ENCODE measurements at regions not wholly inside any gene's neighbourhood (a gene's known extent, or its start where the extent isn't known, plus 50 kb on each side); places are given as distances from the start of the nearest gene placed in this dataset.
"Not testable (repeated sequence)": the region's sequence is repeated elsewhere in the genome, so short reads cannot be mapped to it uniquely, and the experiment has no call there.

DNA sequence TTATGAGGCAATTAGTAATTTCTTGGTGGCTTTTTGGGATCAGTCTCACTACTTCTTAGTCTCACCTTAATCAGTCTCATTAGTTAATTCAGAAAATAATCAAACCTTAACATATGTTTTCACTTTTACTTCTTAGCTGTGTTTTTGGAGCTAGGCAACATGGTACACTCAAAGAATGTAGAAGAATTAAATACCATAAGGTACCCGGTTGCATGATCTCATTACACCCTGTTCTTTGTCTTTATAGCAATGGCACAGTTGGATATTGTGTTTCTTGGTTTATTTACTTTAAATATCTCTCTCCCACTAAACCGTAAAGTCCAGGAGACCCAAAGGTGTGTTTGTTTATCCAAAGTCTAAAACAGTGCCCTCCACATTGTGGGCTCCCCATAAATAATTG lies 132.3 kb downstream of the TNFSF18 start:
- DNase-seq (ENCODE audit: low spot score): no peak

DNA sequence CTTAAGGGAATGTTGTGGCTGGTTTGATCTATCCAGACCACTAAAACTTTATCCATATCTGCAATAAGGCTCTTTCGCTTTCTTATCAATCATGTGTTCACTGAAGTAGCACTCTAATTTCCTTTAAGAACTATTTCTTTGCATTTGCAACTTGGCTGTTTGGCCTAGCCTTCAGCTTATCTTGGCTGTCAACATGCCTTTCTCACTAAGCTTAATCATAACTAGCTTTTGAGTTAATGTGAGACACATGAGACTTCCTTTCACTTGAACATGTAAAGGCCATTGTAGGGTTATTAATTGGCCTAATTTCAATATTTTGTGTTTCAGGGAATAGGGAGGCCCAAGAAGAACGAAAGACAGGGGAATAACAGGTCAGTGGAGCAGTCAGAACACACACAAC lies 124.7 kb downstream of the TNFSF18 start:
- DNase-seq (ENCODE audit: low spot score): no peak

DNA sequence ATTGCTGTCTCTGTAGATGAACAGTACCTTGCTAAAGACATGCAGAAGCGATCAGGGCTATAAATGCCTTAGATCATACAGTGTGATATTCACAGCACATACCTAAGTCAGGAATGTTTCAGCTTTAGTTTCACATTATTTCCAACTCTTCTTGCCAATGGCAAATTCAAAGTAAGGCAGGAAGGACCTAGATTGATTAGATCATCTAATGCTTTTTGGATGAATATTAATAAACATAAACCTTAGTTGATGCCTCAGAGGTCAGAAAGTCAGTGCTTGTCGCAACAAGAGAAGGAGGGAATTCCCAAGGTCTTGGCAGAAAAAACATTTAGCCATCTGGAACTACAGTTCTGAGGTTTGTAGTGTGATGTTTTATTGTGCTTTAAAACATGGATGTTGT lies 122.3 kb downstream of the TNFSF18 start:
- no peak for DNase-seq (ENCODE audit: low spot score)

DNA sequence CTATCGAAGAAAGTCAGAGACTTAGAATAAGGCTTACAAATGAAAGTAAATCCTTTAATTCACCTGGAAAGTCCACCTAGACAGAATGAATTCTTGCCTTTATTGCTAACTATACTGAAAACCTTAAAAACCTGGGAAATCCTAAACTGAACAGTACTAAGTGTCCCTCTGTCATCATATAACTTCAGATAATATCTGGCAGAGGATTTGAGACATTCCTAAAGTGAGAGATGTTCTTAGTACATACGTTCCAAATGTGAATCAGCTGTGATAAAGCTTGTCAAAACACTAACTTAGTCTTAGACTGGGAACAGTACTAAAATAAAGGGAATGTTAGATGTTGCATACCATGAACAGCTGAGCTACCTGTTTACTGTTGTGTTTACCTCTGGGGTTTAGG lies 121.7 kb downstream of the TNFSF18 start:
- DNase-seq (ENCODE audit: low spot score): no peak

DNA sequence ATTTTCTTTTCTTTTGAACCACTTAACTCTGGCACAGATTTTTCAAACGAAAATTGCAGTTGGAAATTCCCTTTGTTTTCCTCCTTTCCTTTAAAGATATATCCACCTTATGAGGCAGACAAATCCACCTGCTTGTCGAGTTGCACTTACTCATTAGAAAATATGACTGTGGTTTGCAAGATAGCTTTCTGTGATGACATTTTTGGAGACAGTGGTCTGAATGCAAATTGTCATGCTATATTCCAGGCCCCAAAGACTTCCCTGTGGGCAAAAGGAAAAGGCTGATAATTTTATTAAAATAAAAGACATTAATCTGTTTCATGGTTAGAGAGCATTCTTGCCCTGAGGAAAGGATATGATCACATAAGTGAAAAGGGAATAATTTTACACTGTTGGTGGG lies 120.6 kb downstream of the TNFSF18 start:
- DNase-seq (ENCODE audit: low spot score): no peak

DNA sequence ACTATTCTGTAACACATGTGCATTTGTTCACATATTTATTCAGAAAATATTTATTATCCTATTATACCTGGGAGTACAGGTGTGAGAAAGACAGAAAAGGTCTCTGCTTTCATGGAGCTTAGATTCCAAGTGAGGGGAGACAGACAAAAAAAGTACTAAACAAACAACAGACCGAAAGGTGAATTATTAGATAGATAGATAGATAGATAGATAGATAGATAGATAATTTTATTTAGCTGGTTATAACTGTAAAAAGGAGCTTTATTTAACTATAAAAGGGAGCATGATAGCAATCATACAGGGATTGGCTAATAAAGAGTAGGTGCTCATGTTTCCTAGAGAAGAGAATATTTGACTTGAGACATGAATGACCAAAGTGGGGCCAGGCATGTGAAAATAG lies 119.4 kb downstream of the TNFSF18 start:
- no peak for DNase-seq (ENCODE audit: low spot score)

DNA sequence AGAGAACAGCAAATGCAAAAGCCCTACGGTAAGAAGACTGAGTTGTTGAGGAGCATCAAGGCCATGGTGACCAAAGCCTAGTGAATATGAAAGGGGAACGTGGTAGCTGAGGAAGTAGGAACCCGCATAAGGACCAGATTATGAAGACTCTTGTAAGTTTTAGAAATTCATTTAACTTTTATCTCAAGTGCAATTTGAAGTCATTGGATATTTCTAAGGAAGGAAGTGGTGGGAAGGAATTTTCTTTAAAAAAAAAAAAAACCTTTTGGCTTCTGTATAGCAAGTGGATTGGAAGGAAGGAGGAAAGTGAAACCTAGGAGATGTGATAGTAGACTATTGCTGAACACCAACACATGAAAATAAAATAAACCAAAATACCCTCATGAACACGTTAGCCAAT lies 119.0 kb downstream of the TNFSF18 start:
- no peak for DNase-seq (ENCODE audit: low spot score)

DNA sequence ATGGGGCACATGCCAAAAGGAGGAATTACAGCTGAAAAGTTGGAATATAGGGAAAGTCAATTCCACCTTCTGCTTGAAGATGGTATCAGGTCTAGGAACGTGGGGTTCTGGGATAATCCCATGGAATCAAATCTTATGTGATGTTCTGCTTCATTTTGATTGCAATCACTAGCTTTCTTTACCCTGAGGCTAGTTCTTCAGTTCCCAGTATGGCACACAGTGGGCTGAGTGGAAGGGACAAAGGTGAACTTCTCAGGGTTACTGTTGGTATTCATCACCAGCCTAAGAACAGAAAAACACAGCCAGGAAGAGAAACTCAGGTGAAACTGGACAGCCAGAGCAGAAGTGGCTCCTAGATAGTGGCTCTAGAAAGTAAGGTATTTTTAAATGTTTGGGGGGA lies 117.8 kb downstream of the TNFSF18 start:
- no peak for DNase-seq (ENCODE audit: low spot score)

DNA sequence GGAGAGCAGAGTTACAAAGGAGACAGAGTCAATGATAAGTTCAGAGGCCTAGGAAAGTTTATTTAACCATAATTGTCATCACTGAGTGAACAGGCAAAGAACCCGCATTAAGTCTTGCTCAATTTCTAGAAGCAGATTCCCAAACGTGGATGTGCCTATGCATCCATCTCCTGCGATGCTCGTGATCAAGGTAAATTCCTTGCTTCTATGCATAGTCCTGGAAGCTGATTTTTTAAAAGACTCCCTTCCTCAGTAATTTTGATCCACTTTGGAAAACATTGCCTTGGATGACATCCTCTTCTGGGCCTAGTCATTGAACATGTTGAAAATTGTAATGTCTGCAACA lies 116.4 kb downstream of the TNFSF18 start:
- DNase-seq (ENCODE audit: low spot score): no peak

DNA sequence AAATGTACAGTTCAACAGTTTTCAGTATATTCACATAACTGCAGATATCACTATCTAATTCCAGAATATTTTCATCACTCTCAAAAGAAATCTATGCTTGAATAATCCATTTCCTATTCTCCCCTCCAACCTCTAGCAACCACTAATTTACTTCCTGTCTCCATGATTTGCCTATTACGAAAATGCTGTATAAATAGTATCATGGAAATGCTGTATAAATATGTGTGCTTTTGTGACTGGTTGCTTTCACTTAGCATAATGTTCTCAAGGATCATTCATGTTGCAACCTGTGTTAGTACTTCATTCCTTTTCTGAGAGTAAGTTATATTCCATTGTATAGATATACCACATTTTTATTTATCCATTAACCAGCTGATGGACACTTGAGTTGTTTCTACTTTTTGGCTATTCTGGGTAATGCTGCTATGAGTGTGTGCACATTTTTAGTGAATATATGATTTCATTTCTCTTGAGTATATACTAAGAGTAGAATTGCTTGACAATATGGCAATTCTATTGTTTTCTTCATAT lies 115.6 kb downstream of the TNFSF18 start:
- no peak for DNase-seq (ENCODE audit: low spot score)

DNA sequence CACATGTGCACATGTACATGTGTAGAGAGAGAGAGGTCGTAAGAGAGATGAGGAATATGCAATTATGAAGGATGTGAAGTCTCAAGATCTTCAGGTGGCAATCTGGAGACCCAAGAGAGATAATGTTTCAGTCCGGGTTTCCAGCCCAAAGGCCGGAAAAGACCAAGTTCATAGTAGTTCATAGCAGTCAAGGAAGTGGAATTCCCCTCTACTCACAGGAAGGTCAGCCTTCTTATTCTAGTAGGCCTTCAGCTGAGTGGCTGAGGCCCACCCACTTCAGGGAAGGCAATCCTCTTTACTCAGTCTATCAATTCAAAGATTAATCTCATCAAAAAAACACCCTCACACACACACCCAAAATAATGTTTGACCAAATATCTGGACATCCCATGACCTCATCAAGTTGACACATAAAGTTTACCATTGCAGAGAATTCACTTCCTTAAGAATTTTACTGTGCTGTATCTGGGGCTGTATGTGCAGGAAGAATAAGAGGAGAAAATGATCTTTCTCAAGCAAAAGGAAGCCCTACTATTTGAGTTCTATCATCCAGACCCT lies 114.6 kb downstream of the TNFSF18 start:
- DNase-seq (ENCODE audit: low spot score): no peak

DNA sequence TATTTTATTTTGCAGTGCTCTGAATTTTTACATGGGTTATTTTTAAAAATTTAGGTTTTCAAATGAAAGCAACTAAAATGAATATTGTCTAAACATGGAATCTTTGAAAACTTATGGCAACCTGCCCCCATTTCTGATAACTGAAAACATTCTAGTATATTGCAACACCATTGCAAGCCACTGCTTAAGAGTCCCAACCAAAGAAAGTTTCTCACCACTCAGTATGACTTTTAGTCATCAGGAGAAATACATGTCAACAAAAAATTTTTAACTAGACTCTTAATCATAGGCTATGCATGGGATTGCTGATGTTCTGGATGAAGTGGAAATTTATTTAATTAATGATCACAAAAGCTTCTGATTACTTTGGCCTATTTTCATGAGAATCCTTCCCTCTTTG lies 112.1 kb downstream of the TNFSF18 start:
- no peak for DNase-seq (ENCODE audit: low spot score)

DNA sequence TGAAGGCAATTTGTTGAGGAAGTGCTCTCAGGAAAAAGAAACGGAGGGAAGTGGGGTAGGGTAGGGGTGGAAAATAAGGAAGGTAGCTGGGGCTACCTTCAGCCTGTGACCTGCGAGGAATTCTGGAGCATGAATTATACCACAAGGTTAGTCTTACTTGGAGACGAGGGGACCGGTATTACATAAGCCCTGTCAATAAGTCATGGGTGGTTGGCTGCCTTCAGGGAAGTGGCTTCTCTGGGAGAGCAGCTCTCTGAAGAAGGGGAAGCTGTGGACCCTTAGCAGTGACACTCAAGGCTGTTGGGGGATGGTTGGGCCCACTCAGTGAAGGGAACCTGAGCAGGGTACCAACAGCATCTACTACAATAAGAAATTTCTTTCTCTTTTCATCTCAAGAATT lies 111.3 kb downstream of the TNFSF18 start:
- no peak for DNase-seq (ENCODE audit: low spot score)

DNA sequence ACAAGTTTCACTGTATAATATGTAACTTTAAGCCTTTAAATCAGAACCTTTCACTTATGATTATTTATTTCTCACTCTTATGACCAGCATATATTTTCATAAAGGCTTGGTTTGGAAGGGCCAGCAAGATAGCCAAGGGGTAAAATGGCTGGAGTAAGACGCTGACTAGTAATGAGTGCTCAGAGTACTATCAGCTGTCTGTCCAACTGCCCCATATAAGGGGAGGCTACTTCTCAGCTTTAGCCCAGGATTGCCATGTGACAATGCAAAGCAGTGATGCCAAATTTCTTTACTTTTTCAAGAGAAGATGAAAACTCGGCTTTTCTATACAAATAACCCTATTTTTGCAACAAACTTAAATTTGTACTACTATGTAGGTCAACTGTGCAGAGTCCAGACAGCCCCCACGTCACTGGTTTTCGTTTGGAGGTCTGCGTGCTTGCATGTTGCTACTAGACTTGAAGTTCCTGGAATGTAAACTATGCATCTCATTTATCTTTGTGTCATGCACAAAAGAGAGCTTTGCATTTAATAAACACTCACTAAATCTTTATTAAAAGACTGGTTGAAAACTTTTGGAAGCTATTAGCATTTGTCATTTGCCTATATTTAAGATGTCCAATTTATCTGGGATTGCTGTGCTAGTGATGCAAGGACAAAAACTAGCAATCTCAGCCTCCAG lies 110.4 kb downstream of the TNFSF18 start:
- DNase-seq (ENCODE audit: low spot score): no peak

DNA sequence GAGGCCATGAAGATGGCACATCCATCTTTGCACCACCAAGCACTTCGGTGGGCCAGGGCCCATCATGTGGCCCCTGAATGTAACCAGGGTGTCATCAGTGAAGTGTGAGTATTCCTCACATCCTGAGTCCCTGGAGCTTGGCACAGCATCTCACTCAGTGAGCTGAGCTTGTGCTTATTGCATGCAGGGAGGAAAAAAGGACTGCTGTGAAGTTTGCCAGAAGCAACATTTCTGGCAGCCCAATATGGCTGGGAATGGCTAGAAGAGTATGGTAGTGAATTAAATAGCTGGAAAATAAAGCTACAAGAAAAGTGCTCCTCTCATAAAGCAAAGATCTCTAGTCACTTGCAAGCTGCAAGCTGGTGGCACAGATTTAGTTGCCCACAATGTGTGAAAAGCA lies 109.3 kb downstream of the TNFSF18 start:
- DNase-seq (ENCODE audit: low spot score): no peak

DNA sequence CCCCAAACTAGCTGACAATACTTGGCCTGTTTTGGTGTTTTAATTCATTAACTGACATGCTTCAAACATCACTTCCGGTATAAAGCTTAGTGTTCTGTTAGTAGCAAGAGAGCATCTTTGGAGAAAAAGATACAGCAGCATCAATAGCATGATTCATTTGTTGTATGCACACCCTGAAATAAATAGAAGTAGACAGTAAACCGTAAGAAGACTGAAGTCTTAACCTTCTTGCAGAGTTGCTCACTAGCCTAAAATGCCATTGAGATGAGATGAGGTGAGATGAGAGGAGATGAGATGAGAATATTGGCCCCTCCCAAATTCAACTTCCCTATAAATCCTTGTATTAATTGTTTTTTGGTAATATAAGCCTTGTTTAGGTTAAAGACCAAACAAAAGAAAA lies 108.8 kb downstream of the TNFSF18 start:
- DNase-seq (ENCODE audit: low spot score): no peak

DNA sequence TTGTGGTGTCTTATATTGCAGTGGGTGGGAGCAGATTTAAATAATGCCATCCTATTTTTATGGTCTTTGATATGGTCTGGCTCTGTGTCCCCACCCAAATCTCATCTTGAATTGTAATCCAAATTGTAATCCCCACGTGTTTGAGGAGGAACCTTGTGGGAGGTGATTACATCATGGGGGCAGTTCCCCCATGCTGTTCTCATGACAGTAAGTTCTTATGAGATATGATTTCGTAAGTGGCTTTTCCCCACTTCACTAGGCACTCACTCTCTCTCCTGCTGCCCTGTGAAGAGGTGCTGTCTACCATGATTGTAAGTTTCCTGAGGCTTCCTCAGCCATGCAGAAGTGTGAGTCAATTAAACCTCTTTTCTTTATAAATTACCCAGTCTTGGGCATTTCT lies 107.6 kb downstream of the TNFSF18 start:
- not testable (repeated sequence) for DNase-seq (ENCODE audit: low spot score)

DNA sequence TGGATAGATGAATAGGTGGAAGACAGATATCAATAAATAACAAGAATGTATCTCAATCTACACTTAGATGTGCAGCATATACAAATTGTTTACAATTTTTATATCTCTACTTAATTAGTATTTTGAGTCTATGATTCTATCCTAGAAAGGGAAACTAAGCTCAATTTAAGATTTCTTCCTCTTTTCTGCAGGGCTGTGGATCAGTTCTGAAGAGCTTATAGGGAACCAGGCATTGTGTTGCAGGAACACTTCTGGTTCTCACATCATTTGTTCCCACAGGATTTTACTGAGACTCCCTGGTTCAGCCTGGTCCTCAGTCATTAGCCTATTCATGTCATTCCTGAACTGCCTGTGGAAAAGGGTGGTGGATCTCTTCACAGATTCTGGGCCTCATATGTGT lies 105.8 kb downstream of the TNFSF18 start:
- DNase-seq (ENCODE audit: low spot score): no peak

DNA sequence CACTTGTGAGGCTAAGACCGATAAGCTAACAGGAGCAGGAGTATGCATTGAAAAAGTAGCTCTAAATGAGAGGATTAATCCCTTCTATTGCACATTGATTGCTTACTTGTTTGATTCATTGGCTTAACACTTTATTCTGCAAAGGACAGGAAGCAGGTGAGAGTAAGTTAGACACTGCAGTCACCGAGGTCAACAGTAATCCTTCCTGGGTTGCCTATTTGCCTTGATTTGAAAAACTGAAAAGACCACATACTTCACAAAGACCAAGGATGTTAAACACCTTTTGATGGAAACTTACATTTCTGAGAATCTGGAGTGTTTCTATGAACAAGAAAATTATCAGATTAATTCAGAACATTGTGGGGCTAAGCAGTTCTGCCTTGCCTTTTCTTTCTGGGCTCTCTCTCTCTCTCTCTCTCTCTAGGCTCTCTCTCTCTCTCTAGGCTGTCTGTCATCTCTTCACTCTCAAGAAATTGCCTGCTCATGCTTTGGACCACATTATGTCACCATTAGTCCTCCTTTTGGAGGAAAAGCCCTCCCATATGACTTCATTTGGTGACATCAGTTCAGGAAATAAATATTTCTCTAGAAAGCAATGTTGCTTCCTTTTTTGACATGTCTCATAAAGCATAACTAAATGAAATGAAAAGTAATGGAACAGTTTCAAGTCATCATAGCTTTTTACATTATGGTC lies 103.8 kb downstream of the TNFSF18 start:
- DNase-seq (ENCODE audit: low spot score): no peak

DNA sequence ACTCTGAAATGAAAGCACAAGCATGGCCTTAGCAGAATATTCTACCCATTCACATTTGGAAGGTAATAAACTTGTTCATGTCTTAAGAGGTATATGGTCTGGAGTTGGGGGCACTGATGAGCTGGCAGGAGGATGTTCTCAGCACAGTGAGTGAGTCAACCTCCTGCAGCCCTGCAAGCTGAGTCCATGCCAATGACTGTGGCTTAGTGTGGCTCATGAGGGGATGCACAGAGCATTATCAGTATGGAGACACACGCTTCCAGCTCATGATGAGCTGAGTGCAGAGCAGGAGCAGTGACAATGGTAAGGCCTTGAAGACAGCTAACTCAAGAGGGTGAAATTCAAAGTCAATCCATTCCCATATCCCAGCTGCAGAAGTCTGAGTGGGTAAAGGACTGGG lies 102.3 kb downstream of the TNFSF18 start:
- DNase-seq (ENCODE audit: low spot score): no peak

DNA sequence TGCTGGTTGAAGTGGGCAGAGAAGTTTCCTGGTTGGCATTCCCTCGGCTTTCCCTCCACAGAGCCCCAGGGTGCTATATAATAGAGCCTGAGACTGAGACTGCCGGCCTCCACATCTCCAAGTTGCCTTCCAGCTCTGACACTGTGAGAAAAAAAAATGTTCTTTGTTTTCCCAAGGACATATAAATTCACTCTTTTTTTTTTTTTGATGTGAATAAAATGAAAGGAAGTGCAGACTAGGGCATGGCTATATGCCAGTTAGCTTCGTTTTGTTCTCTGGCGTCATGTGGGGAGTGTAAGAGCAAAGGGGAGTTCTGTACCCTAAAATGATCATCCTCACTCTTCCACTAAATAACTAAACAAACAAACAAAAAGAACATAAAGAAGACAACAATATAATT lies 101.6 kb downstream of the TNFSF18 start:
- no peak for DNase-seq (ENCODE audit: low spot score)

DNA sequence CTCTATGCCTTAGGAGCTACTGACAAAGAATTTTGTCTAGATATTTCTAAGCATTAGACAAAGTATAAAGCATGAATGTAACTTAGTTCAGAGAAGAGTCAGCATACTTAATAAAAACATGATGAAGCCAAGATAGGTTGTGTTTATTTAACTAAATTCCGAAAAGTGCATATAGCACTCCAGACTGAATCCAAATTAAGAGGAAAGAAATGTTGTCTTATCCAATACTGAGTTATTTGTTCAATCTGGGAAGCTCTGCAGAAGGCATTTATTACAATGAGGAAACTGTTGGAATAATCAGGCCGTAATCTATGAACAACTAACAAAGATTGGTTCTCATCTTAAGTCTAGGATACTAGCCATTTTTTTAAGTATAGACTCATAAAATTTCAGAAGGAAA lies 100.2 kb downstream of the TNFSF18 start:
- DNase-seq (ENCODE audit: low spot score): no peak

DNA sequence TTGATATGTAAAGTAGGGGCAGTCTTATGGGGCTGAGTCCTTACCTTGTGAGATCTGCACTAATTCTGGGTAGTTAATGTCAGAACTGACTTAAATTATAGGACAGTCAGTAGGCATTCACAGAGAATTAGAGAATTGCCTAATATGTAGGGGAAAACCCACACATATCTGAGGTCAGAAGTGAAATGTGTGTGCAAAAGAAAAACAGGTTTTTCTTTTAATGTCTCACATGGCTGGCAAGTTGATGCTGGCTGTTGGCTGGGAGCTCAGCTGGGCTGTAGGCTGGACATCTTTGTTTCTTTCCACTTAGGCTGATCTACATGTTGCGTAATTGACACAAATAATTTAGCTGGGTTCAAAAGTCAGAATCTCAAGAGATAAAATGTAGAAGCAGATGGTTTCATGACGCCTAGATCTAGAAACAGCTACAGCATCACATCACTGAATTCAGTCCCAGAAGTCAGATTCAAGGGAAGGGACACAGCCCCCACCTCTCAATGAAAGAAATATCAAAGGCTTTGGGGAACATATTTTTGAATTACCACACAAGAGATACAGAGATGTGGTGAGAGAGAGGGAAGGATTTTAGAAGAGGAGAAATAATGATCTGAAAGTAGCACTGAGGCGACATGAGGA lies 98.9 kb downstream of the TNFSF18 start:
- DNase-seq (ENCODE audit: low spot score): no peak
